HCT116 (cell line): ENCODE measurements at regions not wholly inside any gene's neighbourhood (a gene's known extent, or its start where the extent isn't known, plus 50 kb on each side); places are given as distances from the start of the nearest gene placed in this dataset.
"Not testable (repeated sequence)": the region's sequence is repeated elsewhere in the genome, so short reads cannot be mapped to it uniquely, and the experiment has no call there.

Experiments
- ATAC-seq: fragments of 200-7000 bp; cut with Tn5 transposase; 2 replicates; pipeline ENCODE4 v1.9.1; 2020; ENCODE audit warnings: mild to moderate bottlenecking, moderate library complexity
- BruUV-seq: library from RNA; stranded (reverse); fragments of 400-500 nt; replicated peaks from 2 replicates; lab custom pipeline; 2021; lab: Mats Ljungman, UMichigan
- CTCF ChIA-PET: fragments of 300-600 bp; sonication (Branson Sonifier 250); formaldehyde crosslinking; loops from one replicate; lab custom pipeline; 2021; ENCODE audit warnings: antibody characterized with exemption; lab: Charles Lee
- POLR2A ChIA-PET: fragments of 300-600, 350-600 bp; sonication (Branson Sonifier 250); formaldehyde crosslinking; loops from one replicate; lab custom pipeline; 2021; ENCODE audit warnings: antibody characterized with exemption; lab: Charles Lee
- RAD21 ChIA-PET, 2 experiments: fragments of 300-600 bp; sonication (Branson Sonifier 250); formaldehyde crosslinking; loops; one replicate each; lab custom pipeline; 2023; ENCODE audit warnings: low total read pairs in 2 of 2; ENCODE audit not compliant: uncharacterized antibody in 2 of 2, unreplicated experiment in 2 of 2, low non-redundant PET in 1 of 2; lab: Charles Lee
- DNase-seq: peaks from one replicate; pipeline ENCODE4 v3.0.0-alpha.2; 2010; ENCODE audit warnings: low read depth, low spot score
- H2AFZ ChIP-seq: fragments of 200-600 bp; shearing (Covaris generic), sonication (generic); 2 replicates; pipeline ENCODE4 v1.6.1; 2017; ENCODE audit warnings: low read depth, mixed run types, mixed read lengths, antibody characterized with exemption, low read length; ENCODE audit not compliant: poor library complexity, severe bottlenecking
- H3K27ac ChIP-seq: 2 replicates; pipeline ENCODE4 v1.5.1; 2012; ENCODE audit warnings: low read depth, low read length
- H3K27me3 ChIP-seq: fragments of 200-600 bp; sonication (generic); 2 replicates; pipeline ENCODE4 v1.6.1; 2016; ENCODE audit warnings: mixed run types, low read length, mixed read lengths; ENCODE audit not compliant: insufficient read depth
- H3K36me3 ChIP-seq, 2 experiments: fragments of 200-500 bp in 1 of 2; fragments of 200-600 bp in 1 of 2; sonication (Bioruptor generic) in 1 of 2; sonication (generic) in 1 of 2; 2 replicates each; pipeline versions ENCODE4 v1.5.1 to v1.6.1; 2014 to 2016; ENCODE audit warnings: low read length in 2 of 2, inconsistent platforms in 1 of 2, mixed read lengths in 1 of 2, mixed run types in 1 of 2; ENCODE audit not compliant: insufficient read depth in 2 of 2, control insufficient read depth in 1 of 2
- H3K4me1 ChIP-seq, 2 experiments: fragments of 200-600 bp in 1 of 2; sonication (generic) in 1 of 2; 2 replicates each; pipeline versions ENCODE4 v1.5.1 to v1.6.1; 2012 to 2017; ENCODE audit warnings: low read length in 2 of 2, inconsistent platforms in 1 of 2, mild to moderate bottlenecking in 1 of 2, mixed read lengths in 1 of 2, mixed run types in 1 of 2, moderate library complexity in 1 of 2; ENCODE audit not compliant: insufficient read depth in 2 of 2, control insufficient read depth in 1 of 2
- H3K4me2 ChIP-seq: fragments of 200-600 bp; sonication (generic); 2 replicates; pipeline ENCODE4 v1.6.1; 2017; ENCODE audit warnings: mixed run types, low read length, mixed read lengths
- H3K4me3 ChIP-seq, 2 experiments: fragments of 200-600 bp in 1 of 2; sonication (generic) in 1 of 2; replicated peaks in 1 of 2; 2 replicates each; pipeline ENCODE4 v1.5.1; 2011 to 2016; ENCODE audit warnings: low read length in 2 of 2, control low read depth in 1 of 2, low read depth in 1 of 2, mild to moderate bottlenecking in 1 of 2, mixed read lengths in 1 of 2, mixed run types in 1 of 2
- H3K79me2 ChIP-seq: fragments of 200-600 bp; sonication (generic); 2 replicates; pipeline ENCODE4 v1.6.1; 2017; ENCODE audit warnings: mild to moderate bottlenecking, mixed run types, low read length, moderate library complexity, mixed read lengths; ENCODE audit not compliant: insufficient read depth
- H3K9ac ChIP-seq: fragments of 200-600 bp; sonication (generic); 2 replicates; pipeline ENCODE4 v1.6.1; 2016; ENCODE audit warnings: low read length, mixed read lengths
- H3K9me2 ChIP-seq: fragments of 200-600 bp; sonication (generic), shearing (Covaris generic); 2 replicates; pipeline ENCODE4 v1.6.1; 2017; ENCODE audit warnings: mixed run types, mild to moderate bottlenecking, moderate library complexity; ENCODE audit not compliant: insufficient read depth
- H3K9me3 ChIP-seq, 2 experiments: fragments of 200-500 bp in 1 of 2; fragments of 200-600 bp in 1 of 2; sonication (Bioruptor generic) in 1 of 2; sonication (generic) in 1 of 2; 2 replicates each; pipeline ENCODE4 v1.6.1; 2014 to 2017; ENCODE audit warnings: low read length in 2 of 2, mixed read lengths in 2 of 2, inconsistent platforms in 1 of 2, low read depth in 1 of 2, mild to moderate bottlenecking in 1 of 2, mixed run types in 1 of 2, moderate library complexity in 1 of 2; ENCODE audit not compliant: control insufficient read depth in 1 of 2, insufficient read depth in 1 of 2
- H4K20me1 ChIP-seq: fragments of 200-600 bp; sonication (generic), shearing (Covaris generic); 2 replicates; pipeline ENCODE4 v1.6.1; 2017; ENCODE audit warnings: mixed run types, mild to moderate bottlenecking, moderate library complexity; ENCODE audit not compliant: insufficient read depth
- CBX3 ChIP-seq: IDR thresholded peaks from 2 replicates; pipeline ENCODE4 v1.6.1; 2012; ENCODE audit warnings: low read depth
- CEBPB ChIP-seq: IDR thresholded peaks from 2 replicates; pipeline ENCODE4 v1.6.1; 2012; ENCODE audit warnings: low read depth
- ELF1 ChIP-seq: IDR thresholded peaks from 2 replicates; pipeline ENCODE4 v1.6.1; 2012; ENCODE audit warnings: low read depth, borderline replicate concordance
- EZH2phosphoT487 ChIP-seq: fragments of 200-600 bp; IDR thresholded peaks from 2 replicates; pipeline ENCODE4 v1.6.1; 2018; ENCODE audit warnings: antibody characterized with exemption, borderline replicate concordance
- JUND ChIP-seq: IDR thresholded peaks from 2 replicates; pipeline ENCODE4 v1.6.1; 2012
- POLR2A ChIP-seq: IDR thresholded peaks from 2 replicates; pipeline ENCODE4 v1.7.0; 2011; ENCODE audit warnings: borderline replicate concordance; ENCODE audit not compliant: insufficient read depth, insufficient read length; ENCODE audit errors: extremely low read depth
- RAD21 ChIP-seq: IDR thresholded peaks from 2 replicates; pipeline ENCODE4 v1.6.1; 2012; ENCODE audit warnings: low read depth, mild to moderate bottlenecking
- SIN3A ChIP-seq: IDR thresholded peaks from 2 replicates; pipeline ENCODE4 v1.6.1; 2012; ENCODE audit warnings: low read depth
- SP1 ChIP-seq: IDR thresholded peaks from 2 replicates; pipeline ENCODE4 v1.6.1; 2012; ENCODE audit warnings: low read depth
- TCF7L2 ChIP-seq: IDR thresholded peaks from 2 replicates; pipeline ENCODE4 v1.7.0; 2011; ENCODE audit warnings: borderline replicate concordance, inconsistent platforms; ENCODE audit not compliant: insufficient read depth, insufficient read length; ENCODE audit errors: extremely low read depth
- ZNF274 ChIP-seq: fragments of 200-500 bp; sonication (Bioruptor generic); IDR thresholded peaks from 2 replicates; pipeline ENCODE4 v1.6.1; 2014; ENCODE audit warnings: mild to moderate bottlenecking, low read depth, low read length, inconsistent platforms
- intact Hi-C: fragments of 100-400 bp; cut with micrococcal nuclease; formaldehyde crosslinking; loops from 2 replicates; pipeline ENCODE4 v1.10.0; 2022
- TF ChIP-seq, protein P1 (sequence below): IDR thresholded peaks from 2 replicates; pipeline ENCODE4 v1.6.1; 2012
- TF ChIP-seq, protein P2 (sequence below), 3 experiments: fragments of 200-600 bp in 1 of 3; sonication (generic) in 1 of 3; IDR thresholded peaks in 2 of 3; conservative IDR thresholded peaks in 1 of 3; 2 replicates each; pipeline ENCODE4 v1.5.1; 2012 to 2017; ENCODE audit warnings: low read depth in 2 of 3, low read length in 2 of 3, antibody characterized with exemption in 1 of 3, borderline replicate concordance in 1 of 3, control low read depth in 1 of 3, mild to moderate bottlenecking in 1 of 3, mixed read lengths in 1 of 3, mixed run types in 1 of 3, moderate library complexity in 1 of 3; ENCODE audit not compliant: insufficient read depth in 1 of 3
- TF ChIP-seq, protein P3 (sequence below): IDR thresholded peaks from 2 replicates; pipeline ENCODE4 v1.6.1; 2011; ENCODE audit warnings: mild to moderate bottlenecking, low read length, moderate library complexity; ENCODE audit not compliant: insufficient replicate concordance; ENCODE audit errors: extremely low read depth
- TF ChIP-seq, protein P4 (sequence below): IDR thresholded peaks from 2 replicates; pipeline ENCODE4 v1.6.1; 2012

DNA sequence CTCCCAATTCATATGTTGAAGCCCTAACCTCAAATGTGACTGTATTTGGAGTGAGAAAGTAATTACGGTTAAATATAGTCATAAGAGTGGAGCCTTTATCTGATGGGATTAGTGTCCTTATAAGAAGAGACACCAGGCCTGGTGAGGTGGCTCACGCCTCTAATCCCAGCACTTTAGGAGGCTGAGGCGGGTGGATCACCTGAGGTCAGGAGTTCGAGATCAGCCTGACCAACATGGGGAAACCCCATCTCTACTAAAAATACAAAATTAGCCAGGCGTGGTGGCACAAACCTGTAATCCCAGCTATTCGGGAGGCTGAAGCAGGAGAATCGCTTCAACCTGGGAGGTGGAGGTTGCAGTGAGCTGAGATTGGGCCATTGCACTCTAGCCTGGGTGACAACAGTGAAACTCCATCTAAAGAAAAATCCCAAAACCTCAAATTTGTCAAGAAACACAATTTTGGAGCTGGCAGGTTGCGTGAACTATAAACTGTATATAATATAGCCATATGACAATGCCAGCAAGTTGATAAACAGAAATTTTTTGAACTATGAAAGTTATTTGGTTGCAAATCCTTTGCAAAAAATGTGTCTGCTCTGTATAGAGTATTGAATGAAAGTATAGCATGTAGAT lies 125.6 kb upstream of the ZNF217 start:
- H3K9me3 ChIP-seq, POLR2A ChIA-PET, CTCF ChIA-PET, H3K9ac ChIP-seq, H3K4me1 ChIP-seq, H2AFZ ChIP-seq, intact Hi-C loops, H3K4me2 ChIP-seq, BruUV-seq, ATAC-seq, RAD21 ChIA-PET, H3K36me3 ChIP-seq, H3K4me3 ChIP-seq, DNase-seq, H4K20me1 ChIP-seq, H3K27ac ChIP-seq, H3K9me2 ChIP-seq, H3K27me3 ChIP-seq, H3K79me2 ChIP-seq: not testable (repeated sequence)

DNA sequence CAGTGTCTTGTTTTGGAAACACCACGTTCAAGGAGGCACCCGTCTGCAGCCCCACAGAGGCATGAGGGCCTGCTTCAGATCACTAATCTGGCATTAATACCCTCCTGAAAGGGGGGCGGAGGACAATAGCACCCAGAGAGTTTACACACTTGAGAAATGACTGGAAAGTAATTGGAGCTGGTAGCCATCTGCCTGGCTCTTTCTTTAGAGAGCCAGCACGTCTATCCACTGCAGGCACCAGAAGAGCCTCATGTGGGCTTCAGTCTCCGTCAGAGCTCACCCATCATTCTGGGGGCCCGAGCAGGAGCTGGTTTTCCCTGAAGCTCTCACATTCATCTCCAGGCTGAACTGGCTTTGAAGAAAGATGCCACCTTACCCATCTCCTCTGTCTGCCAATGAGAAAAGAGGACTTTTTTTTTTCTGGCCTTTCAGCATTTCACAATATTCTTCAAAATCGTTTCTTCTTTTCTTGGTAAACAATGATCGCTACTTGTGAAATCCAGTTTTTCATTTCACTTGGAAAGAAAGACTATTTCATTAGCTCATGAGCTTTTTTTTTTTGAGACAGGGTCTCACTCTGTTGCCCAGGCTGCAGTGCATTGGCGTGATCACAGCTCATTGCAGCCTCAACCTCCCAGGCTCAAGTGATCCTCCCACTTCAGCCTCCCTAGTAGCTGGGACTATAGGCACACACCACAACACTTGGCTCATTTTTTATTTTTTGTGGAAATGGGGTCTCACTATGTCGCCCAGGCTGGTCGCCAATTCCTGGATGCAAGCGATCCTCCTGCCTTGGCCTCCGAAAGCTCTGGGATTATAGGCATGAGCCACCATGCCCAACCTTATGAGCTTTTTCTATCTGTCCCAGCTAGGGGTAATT lies 124.7 kb upstream of the ZNF217 start:
- no peaks in the 10 kb centered on the region for H3K79me2 ChIP-seq
- no peaks in the 10 kb centered on the region for H4K20me1 ChIP-seq
- H3K27ac ChIP-seq, result no peak overlapping the region
- H2AFZ ChIP-seq, result no peak overlapping the region
- H3K4me3 ChIP-seq, result no peak overlapping the region
- DNase-seq, result no peak
- H3K9me3 ChIP-seq, result no peaks in the 10 kb centered on the region
- intact Hi-C loops, result no loop called here
- POLR2A ChIA-PET, result interaction anchor here (0.6 kb wide), 1 partner anchor 212 kb away, joined by 3 read pairs; no protein-coding TSS in a partner anchor
- H3K9me2 ChIP-seq, result no peaks in the 10 kb centered on the region
- no TSS peak for BruUV-seq
- H3K9ac ChIP-seq, result no peak overlapping the region
- H3K27me3 ChIP-seq, result no peaks in the 10 kb centered on the region
- RAD21 ChIA-PET, result no interaction called here
- CTCF ChIA-PET, result no interaction called here
- H3K4me2 ChIP-seq, result no peak overlapping the region
- peaks cover 0 to 5% of the 10 kb centered on the region in 2 experiments; a peak in 1 of 4 replicates for H3K4me1 ChIP-seq
- no peaks in the 10 kb centered on the region for H3K36me3 ChIP-seq
- ATAC-seq, result no peak
- TF ChIP-seq, protein P1, sequence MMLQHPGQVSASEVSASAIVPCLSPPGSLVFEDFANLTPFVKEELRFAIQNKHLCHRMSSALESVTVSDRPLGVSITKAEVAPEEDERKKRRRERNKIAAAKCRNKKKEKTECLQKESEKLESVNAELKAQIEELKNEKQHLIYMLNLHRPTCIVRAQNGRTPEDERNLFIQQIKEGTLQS, result no peak
- no peak for TF ChIP-seq SP1
- TF ChIP-seq CEBPB, result no peak
- TF ChIP-seq EZH2phosphoT487, result no peak
- no peak for TF ChIP-seq RAD21
- TF ChIP-seq ELF1, result no peak
- no peak for TF ChIP-seq SIN3A
- TF ChIP-seq, protein P2, sequence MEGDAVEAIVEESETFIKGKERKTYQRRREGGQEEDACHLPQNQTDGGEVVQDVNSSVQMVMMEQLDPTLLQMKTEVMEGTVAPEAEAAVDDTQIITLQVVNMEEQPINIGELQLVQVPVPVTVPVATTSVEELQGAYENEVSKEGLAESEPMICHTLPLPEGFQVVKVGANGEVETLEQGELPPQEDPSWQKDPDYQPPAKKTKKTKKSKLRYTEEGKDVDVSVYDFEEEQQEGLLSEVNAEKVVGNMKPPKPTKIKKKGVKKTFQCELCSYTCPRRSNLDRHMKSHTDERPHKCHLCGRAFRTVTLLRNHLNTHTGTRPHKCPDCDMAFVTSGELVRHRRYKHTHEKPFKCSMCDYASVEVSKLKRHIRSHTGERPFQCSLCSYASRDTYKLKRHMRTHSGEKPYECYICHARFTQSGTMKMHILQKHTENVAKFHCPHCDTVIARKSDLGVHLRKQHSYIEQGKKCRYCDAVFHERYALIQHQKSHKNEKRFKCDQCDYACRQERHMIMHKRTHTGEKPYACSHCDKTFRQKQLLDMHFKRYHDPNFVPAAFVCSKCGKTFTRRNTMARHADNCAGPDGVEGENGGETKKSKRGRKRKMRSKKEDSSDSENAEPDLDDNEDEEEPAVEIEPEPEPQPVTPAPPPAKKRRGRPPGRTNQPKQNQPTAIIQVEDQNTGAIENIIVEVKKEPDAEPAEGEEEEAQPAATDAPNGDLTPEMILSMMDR (IDR thresholded peaks at IDR 0.05 in 2 of 3, conservative IDR thresholded peaks at IDR 0.05 in 1 of 3; ENCODE audit: borderline replicate concordance in 1 of 3, insufficient read depth in 1 of 3, low read depth in 2 of 3, low read length in 2 of 3), result no peak
- no peak for TF ChIP-seq JUND
- TF ChIP-seq TCF7L2, result no peak
- TF ChIP-seq, protein P3, sequence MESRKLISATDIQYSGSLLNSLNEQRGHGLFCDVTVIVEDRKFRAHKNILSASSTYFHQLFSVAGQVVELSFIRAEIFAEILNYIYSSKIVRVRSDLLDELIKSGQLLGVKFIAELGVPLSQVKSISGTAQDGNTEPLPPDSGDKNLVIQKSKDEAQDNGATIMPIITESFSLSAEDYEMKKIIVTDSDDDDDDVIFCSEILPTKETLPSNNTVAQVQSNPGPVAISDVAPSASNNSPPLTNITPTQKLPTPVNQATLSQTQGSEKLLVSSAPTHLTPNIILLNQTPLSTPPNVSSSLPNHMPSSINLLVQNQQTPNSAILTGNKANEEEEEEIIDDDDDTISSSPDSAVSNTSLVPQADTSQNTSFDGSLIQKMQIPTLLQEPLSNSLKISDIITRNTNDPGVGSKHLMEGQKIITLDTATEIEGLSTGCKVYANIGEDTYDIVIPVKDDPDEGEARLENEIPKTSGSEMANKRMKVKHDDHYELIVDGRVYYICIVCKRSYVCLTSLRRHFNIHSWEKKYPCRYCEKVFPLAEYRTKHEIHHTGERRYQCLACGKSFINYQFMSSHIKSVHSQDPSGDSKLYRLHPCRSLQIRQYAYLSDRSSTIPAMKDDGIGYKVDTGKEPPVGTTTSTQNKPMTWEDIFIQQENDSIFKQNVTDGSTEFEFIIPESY, result no peak
- TF ChIP-seq POLR2A, result no peak
- TF ChIP-seq CBX3, result no peak
- no peak for TF ChIP-seq ZNF274
- TF ChIP-seq, protein P4, sequence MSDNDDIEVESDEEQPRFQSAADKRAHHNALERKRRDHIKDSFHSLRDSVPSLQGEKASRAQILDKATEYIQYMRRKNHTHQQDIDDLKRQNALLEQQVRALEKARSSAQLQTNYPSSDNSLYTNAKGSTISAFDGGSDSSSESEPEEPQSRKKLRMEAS, result no peak
